ENCODE measurements at regions not wholly inside any gene's neighbourhood (a gene's known extent, or its start where the extent isn't known, plus 50 kb on each side); places are given as distances from the start of the nearest gene placed in this dataset.

GRCh38 chr2:16168506-16169264 lies 228.3 kb downstream of the MYCN start:
- ChIA-PET POLR2A (no interaction called here), CTCF (no interaction called here)
- DNase-seq (ENCODE audit: extremely low spot score): no peak
- TF ChIP-seq FOXM1 (IDR thresholded peaks at IDR 0.05; ENCODE audit: borderline replicate concordance) (no peak), FOXA1 (IDR thresholded peaks at IDR 0.05) (no peak), BHLHE40 (IDR thresholded peaks at IDR 0.05; ENCODE audit: borderline replicate concordance) (no peak), NFRKB (IDR thresholded peaks at IDR 0.05) (no peak), SP1 (IDR thresholded peaks at IDR 0.05) (no peak), CTBP1 (IDR thresholded peaks at IDR 0.05; ENCODE audit: borderline replicate concordance) (no peak), ARNT (IDR thresholded peaks at IDR 0.05) (no peak), HDGF (IDR thresholded peaks at IDR 0.05; ENCODE audit: borderline replicate concordance) (no peak), TARDBP (IDR thresholded peaks at IDR 0.05) (no peak), FOXK2 (IDR thresholded peaks at IDR 0.05) (no peak)

GRCh38 chr2:16167870-16168426 lies 227.6 kb downstream of the MYCN start:
- DNase-seq (ENCODE audit: extremely low spot score): no peak
- ChIA-PET POLR2A (no interaction called here), CTCF (no interaction called here)
- no peak for TF ChIP-seq BHLHE40 (IDR thresholded peaks at IDR 0.05; ENCODE audit: borderline replicate concordance)
- no peak for TF ChIP-seq LEF1 (IDR thresholded peaks at IDR 0.05; ENCODE audit: borderline replicate concordance)
- no peak for TF ChIP-seq SUZ12 (IDR thresholded peaks at IDR 0.05)
- no peak for TF ChIP-seq ARNT (IDR thresholded peaks at IDR 0.05)
- TF ChIP-seq HDGF (IDR thresholded peaks at IDR 0.05; ENCODE audit: borderline replicate concordance): no peak
- TF ChIP-seq ZNF384 (IDR thresholded peaks at IDR 0.05): no peak
- TF ChIP-seq FOXM1 (IDR thresholded peaks at IDR 0.05; ENCODE audit: borderline replicate concordance): no peak
- no peak for TF ChIP-seq ELF4 (IDR thresholded peaks at IDR 0.05)
- no peak for TF ChIP-seq SP1 (IDR thresholded peaks at IDR 0.05)
- no peak for TF ChIP-seq NFRKB (IDR thresholded peaks at IDR 0.05)
- no peak for TF ChIP-seq TARDBP (IDR thresholded peaks at IDR 0.05)
- no peak for TF ChIP-seq PKNOX1 (IDR thresholded peaks at IDR 0.05)
- no peak for TF ChIP-seq FOXK2 (IDR thresholded peaks at IDR 0.05)
- TF ChIP-seq L3MBTL2 (conservative IDR thresholded peaks at IDR 0.05): no peak
- TF ChIP-seq FOXA1 (IDR thresholded peaks at IDR 0.05): no peak
- no peak for TF ChIP-seq CTBP1 (IDR thresholded peaks at IDR 0.05; ENCODE audit: borderline replicate concordance)

GRCh38 chr2:16167451-16167861 lies 227.1 kb downstream of the MYCN start:
- ChIA-PET POLR2A (no interaction called here), CTCF (no interaction called here)
- no peak for DNase-seq (ENCODE audit: extremely low spot score)
- TF ChIP-seq ELF4 (IDR thresholded peaks at IDR 0.05) (no peak), TARDBP (IDR thresholded peaks at IDR 0.05) (no peak), SUZ12 (IDR thresholded peaks at IDR 0.05) (no peak), FOXM1 (IDR thresholded peaks at IDR 0.05; ENCODE audit: borderline replicate concordance) (no peak), ZNF384 (IDR thresholded peaks at IDR 0.05) (no peak), CTBP1 (IDR thresholded peaks at IDR 0.05; ENCODE audit: borderline replicate concordance) (no peak), NFRKB (IDR thresholded peaks at IDR 0.05) (no peak), L3MBTL2 (conservative IDR thresholded peaks at IDR 0.05) (no peak), ARNT (IDR thresholded peaks at IDR 0.05) (no peak), PKNOX1 (IDR thresholded peaks at IDR 0.05) (no peak)

GRCh38 chr2:16166327-16166981 lies 226.1 kb downstream of the MYCN start:
- no peak for TF ChIP-seq ELF4 (IDR thresholded peaks at IDR 0.05)
- no peak for TF ChIP-seq PKNOX1 (IDR thresholded peaks at IDR 0.05)
- TF ChIP-seq FOXK2 (IDR thresholded peaks at IDR 0.05): no peak
- no peak for TF ChIP-seq BHLHE40 (IDR thresholded peaks at IDR 0.05; ENCODE audit: borderline replicate concordance)
- TF ChIP-seq ZNF384 (IDR thresholded peaks at IDR 0.05): no peak
- TF ChIP-seq HDGF (IDR thresholded peaks at IDR 0.05; ENCODE audit: borderline replicate concordance): no peak
- no peak for TF ChIP-seq SP1 (IDR thresholded peaks at IDR 0.05)
- no peak for TF ChIP-seq ARNT (IDR thresholded peaks at IDR 0.05)
- TF ChIP-seq NFRKB (IDR thresholded peaks at IDR 0.05): no peak
- TF ChIP-seq SUZ12 (IDR thresholded peaks at IDR 0.05): no peak
- TF ChIP-seq LEF1 (IDR thresholded peaks at IDR 0.05; ENCODE audit: borderline replicate concordance): no peak
- TF ChIP-seq FOXM1 (IDR thresholded peaks at IDR 0.05; ENCODE audit: borderline replicate concordance): no peak
- TF ChIP-seq TARDBP (IDR thresholded peaks at IDR 0.05): no peak
- TF ChIP-seq L3MBTL2 (conservative IDR thresholded peaks at IDR 0.05): no peak
- TF ChIP-seq CTBP1 (IDR thresholded peaks at IDR 0.05; ENCODE audit: borderline replicate concordance): no peak
- no peak for TF ChIP-seq FOXA1 (IDR thresholded peaks at IDR 0.05)
- DNase-seq (ENCODE audit: extremely low spot score): no peak
- CTCF ChIA-PET: no interaction called here
- POLR2A ChIA-PET: no interaction called here

- POLR2A ChIA-PET: no interaction called here
- CTCF ChIA-PET: no interaction called here
These were observed 225.4 kb downstream of the MYCN start for GRCh38 chr2:16165518-16166326.

More at GRCh38 chr2:16165518-16166326, 225.4 kb downstream of the MYCN start:
- DNase-seq (ENCODE audit: extremely low spot score): no peak
- TF ChIP-seq SUZ12 (IDR thresholded peaks at IDR 0.05) (no peak), TARDBP (IDR thresholded peaks at IDR 0.05) (no peak), LEF1 (IDR thresholded peaks at IDR 0.05; ENCODE audit: borderline replicate concordance) (no peak), SP1 (IDR thresholded peaks at IDR 0.05) (no peak), L3MBTL2 (conservative IDR thresholded peaks at IDR 0.05) (no peak), ZNF384 (IDR thresholded peaks at IDR 0.05) (no peak), NFRKB (IDR thresholded peaks at IDR 0.05) (no peak), FOXK2 (IDR thresholded peaks at IDR 0.05) (no peak), ARNT (IDR thresholded peaks at IDR 0.05) (no peak), FOXA1 (IDR thresholded peaks at IDR 0.05) (no peak), ELF4 (IDR thresholded peaks at IDR 0.05) (no peak), BHLHE40 (IDR thresholded peaks at IDR 0.05; ENCODE audit: borderline replicate concordance) (no peak), FOXM1 (IDR thresholded peaks at IDR 0.05; ENCODE audit: borderline replicate concordance) (no peak), PKNOX1 (IDR thresholded peaks at IDR 0.05) (no peak), CTBP1 (IDR thresholded peaks at IDR 0.05; ENCODE audit: borderline replicate concordance) (no peak), HDGF (IDR thresholded peaks at IDR 0.05; ENCODE audit: borderline replicate concordance) (no peak)
